ENCODE measurements at regions not wholly inside any gene's neighbourhood (a gene's known extent, or its start where the extent isn't known, plus 50 kb on each side); places are given as distances from the start of the nearest gene placed in this dataset.

DNA sequence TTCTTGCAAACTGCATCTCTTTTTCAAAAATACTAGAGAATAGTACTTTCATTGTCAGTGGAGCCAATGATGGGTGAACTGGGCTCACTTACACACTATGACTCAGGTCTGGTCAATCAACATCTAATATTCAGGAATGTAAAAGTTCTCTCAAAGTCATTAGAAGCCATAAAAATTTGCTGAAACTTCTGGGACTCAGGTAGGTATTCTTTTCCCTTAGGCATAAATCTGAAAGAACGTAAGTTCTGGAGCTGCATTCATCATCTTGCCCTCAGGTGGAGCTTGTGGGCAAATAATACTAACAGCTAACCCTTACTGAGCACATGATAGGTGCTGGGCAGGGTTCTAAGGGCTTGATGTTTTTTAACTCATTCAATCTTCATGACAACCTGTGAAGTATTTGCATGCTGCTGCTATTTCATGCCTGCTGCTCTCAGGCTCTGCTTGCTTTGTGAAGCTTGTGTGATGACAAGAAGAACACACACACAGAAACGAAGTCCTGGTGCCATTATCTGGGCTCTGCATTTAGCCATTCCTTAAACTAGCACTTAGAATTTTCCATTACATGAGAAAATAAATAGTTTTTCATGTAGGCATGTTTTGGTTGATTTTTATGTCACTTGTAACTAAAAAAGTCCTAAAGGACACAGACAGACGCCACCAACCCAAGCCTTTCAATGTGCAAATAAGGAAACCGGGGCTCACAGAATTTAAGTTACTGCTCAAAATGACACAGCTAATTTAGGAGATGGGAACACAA, 394.2 kb upstream of the LYPLAL1 start:
- no peak overlapping the region for H3K4me3 ChIP-seq (ENCODE audit: low read depth, low read length)
- TF ChIP-seq, protein P1, sequence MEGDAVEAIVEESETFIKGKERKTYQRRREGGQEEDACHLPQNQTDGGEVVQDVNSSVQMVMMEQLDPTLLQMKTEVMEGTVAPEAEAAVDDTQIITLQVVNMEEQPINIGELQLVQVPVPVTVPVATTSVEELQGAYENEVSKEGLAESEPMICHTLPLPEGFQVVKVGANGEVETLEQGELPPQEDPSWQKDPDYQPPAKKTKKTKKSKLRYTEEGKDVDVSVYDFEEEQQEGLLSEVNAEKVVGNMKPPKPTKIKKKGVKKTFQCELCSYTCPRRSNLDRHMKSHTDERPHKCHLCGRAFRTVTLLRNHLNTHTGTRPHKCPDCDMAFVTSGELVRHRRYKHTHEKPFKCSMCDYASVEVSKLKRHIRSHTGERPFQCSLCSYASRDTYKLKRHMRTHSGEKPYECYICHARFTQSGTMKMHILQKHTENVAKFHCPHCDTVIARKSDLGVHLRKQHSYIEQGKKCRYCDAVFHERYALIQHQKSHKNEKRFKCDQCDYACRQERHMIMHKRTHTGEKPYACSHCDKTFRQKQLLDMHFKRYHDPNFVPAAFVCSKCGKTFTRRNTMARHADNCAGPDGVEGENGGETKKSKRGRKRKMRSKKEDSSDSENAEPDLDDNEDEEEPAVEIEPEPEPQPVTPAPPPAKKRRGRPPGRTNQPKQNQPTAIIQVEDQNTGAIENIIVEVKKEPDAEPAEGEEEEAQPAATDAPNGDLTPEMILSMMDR (IDR thresholded peaks at IDR 0.05; ENCODE audit: insufficient read depth, low read length, severe bottlenecking), result no peak
- no peaks in the 10 kb centered on the region for H3K27me3 ChIP-seq (ENCODE audit: control insufficient read depth, insufficient read depth, low read length)
- H3K36me3 ChIP-seq (ENCODE audit: control insufficient read depth, insufficient read depth, low read length), result no peaks in the 10 kb centered on the region
- FAIRE-seq (no peak), DNase-seq (ENCODE audit: low read depth) (peak; percentile 15)

GRCh38 chr1:218783131-218783530, 390.5 kb upstream of the LYPLAL1 start:
- DNase-seq (ENCODE audit: low read depth) (no peak), FAIRE-seq (no peak)
- TF ChIP-seq, protein P1 (IDR thresholded peaks at IDR 0.05; ENCODE audit: insufficient read depth, low read length, severe bottlenecking), result no peak
- Histone ChIP-seq H3K27me3 (ENCODE audit: control insufficient read depth, insufficient read depth, low read length) (no peaks in the 10 kb centered on the region), H3K36me3 (ENCODE audit: control insufficient read depth, insufficient read depth, low read length) (no peaks in the 10 kb centered on the region), H3K4me3 (ENCODE audit: low read depth, low read length) (no peak overlapping the region)

GRCh38 chr1:218783916-218784315, 389.8 kb upstream of the LYPLAL1 start:
- no peak for FAIRE-seq
- no peaks in the 10 kb centered on the region for H3K36me3 ChIP-seq (ENCODE audit: control insufficient read depth, insufficient read depth, low read length)

DNA sequence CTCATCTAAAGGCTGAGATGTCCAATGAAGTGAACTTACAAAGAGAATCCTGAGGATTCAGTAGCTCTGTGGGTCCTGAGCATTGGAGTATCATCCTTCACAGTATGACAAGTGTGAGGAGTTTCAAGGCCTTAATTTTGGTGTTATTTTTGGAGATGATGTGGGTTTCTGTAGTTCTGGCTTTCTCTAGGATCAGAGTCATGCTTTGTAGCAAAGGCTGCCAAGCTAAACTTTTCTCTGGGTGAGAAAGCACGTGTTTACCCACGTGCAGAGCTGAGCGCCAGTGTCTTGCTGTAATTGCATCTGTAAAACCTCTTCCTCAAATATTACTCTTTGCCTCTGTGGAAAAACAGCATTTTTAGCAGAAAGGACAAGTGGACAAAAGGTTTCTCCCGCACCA, 387.8 kb upstream of the LYPLAL1 start:
- DNase-seq (ENCODE audit: low read depth) (no peak), FAIRE-seq (no peak)
- no peaks in the 10 kb centered on the region for H3K27me3 ChIP-seq (ENCODE audit: control insufficient read depth, insufficient read depth, low read length)
- TF ChIP-seq, protein P1 (IDR thresholded peaks at IDR 0.05; ENCODE audit: insufficient read depth, low read length, severe bottlenecking), result no peak
- no peaks in the 10 kb centered on the region for H3K36me3 ChIP-seq (ENCODE audit: control insufficient read depth, insufficient read depth, low read length)
- no peak overlapping the region for H3K4me3 ChIP-seq (ENCODE audit: low read depth, low read length)

More at GRCh38 chr1:218783916-218784315, 389.8 kb upstream of the LYPLAL1 start:
- Histone ChIP-seq H3K27me3 (ENCODE audit: control insufficient read depth, insufficient read depth, low read length) (no peaks in the 10 kb centered on the region), H3K4me3 (ENCODE audit: low read depth, low read length) (no peak overlapping the region)
- TF ChIP-seq, protein P1 (IDR thresholded peaks at IDR 0.05; ENCODE audit: insufficient read depth, low read length, severe bottlenecking), result no peak
- no peak for DNase-seq (ENCODE audit: low read depth)

DNA sequence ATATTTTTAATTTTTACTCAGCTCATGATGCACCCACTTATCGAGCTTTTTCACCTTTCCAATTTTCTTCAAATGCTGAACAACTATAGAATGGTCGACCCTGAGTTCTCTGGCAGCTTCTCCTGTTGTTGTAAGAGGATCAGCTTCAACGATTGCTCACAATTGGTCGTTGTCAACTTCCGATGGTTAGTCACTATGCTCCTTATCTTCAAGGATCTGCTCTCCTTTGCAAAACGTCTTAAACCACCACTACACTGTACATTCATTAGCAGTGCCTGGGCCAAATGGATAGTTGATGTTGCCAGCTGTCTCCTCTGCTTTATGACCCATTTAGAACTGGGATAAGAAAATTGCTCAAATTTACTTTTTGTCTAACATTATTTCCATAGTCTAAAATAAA, 385.9 kb upstream of the LYPLAL1 start:
- FAIRE-seq (no peak), DNase-seq (ENCODE audit: low read depth) (no peak)
- H3K4me3 ChIP-seq (ENCODE audit: low read depth, low read length), result no peak overlapping the region
- H3K27me3 ChIP-seq (ENCODE audit: control insufficient read depth, insufficient read depth, low read length), result no peaks in the 10 kb centered on the region
- H3K36me3 ChIP-seq (ENCODE audit: control insufficient read depth, insufficient read depth, low read length), result no peaks in the 10 kb centered on the region
- TF ChIP-seq, protein P1 (IDR thresholded peaks at IDR 0.05; ENCODE audit: insufficient read depth, low read length, severe bottlenecking), result no peak

GRCh38 chr1:218796773-218797172, 376.9 kb upstream of the LYPLAL1 start:
- no peak for DNase-seq (ENCODE audit: low read depth)
- no peaks in the 10 kb centered on the region for H3K27me3 ChIP-seq (ENCODE audit: control insufficient read depth, insufficient read depth, low read length)
- no peaks in the 10 kb centered on the region for H3K36me3 ChIP-seq (ENCODE audit: control insufficient read depth, insufficient read depth, low read length)
- TF ChIP-seq, protein P1 (IDR thresholded peaks at IDR 0.05; ENCODE audit: insufficient read depth, low read length, severe bottlenecking), result no peak
- H3K4me3 ChIP-seq (ENCODE audit: low read depth, low read length), result no peak overlapping the region
- no peak for FAIRE-seq

Measured in bronchial epithelial cell (primary cell).